Caco-2 (cell line): ENCODE measurements at regions not wholly inside any gene's neighbourhood (a gene's known extent, or its start where the extent isn't known, plus 50 kb on each side); places are given as distances from the start of the nearest gene placed in this dataset.

Experiments
- BruUV-seq: library from RNA; stranded (reverse); fragments of 400-500 nt; replicated peaks from 2 replicates; lab custom pipeline; 2021; lab: Mats Ljungman, UMichigan
- CTCF ChIA-PET: fragments of 300-600 bp; sonication (Branson Sonifier 250); formaldehyde crosslinking; loops from one replicate; lab custom pipeline; 2022; ENCODE audit warnings: antibody characterized with exemption; lab: Charles Lee
- POLR2A ChIA-PET: fragments of 300-600 bp; sonication (Branson Sonifier 250); formaldehyde crosslinking; loops from one replicate; lab custom pipeline; 2022; ENCODE audit warnings: antibody characterized with exemption; lab: Charles Lee
- DNase-seq, 2 experiments: peaks; one replicate each; pipeline versions ENCODE4 v3.0.0 to v3.0.0-alpha.2; 2020 to 2022
- H3K27me3 ChIP-seq: replicated peaks from 2 replicates; pipeline ENCODE4 v1.6.0; 2011; ENCODE audit warnings: low read length; ENCODE audit not compliant: control insufficient read depth, insufficient read depth
- H3K36me3 ChIP-seq: 2 replicates; pipeline ENCODE4 v1.5.1; 2011; ENCODE audit warnings: low read length; ENCODE audit not compliant: control insufficient read depth, insufficient read depth
- H3K4me1 ChIP-seq: fragments of 250-450 bp; sonication (Bioruptor Pico); 2 replicates; pipeline ENCODE4 v1.5.1; 2020; ENCODE audit warnings: mild to moderate bottlenecking
- H3K4me3 ChIP-seq: 2 replicates; pipeline ENCODE4 v1.5.1; 2011; ENCODE audit warnings: low read depth, mild to moderate bottlenecking, control low read depth, low read length
- H3K9me3 ChIP-seq: fragments of 250-450 bp; sonication (Bioruptor Pico); 2 replicates; pipeline ENCODE4 v1.5.1; 2020; ENCODE audit warnings: mild to moderate bottlenecking, moderate library complexity
- H3K27ac Mint-ChIP-seq: one replicate; pipeline ENCODE4 v1.8.0; 2022; ENCODE audit warnings: mixed read lengths; ENCODE audit not compliant: unreplicated experiment
- H3K27me3 Mint-ChIP-seq: one replicate; pipeline ENCODE4 v1.8.0; 2022; ENCODE audit warnings: mixed read lengths; ENCODE audit not compliant: insufficient read depth, unreplicated experiment
- H3K36me3 Mint-ChIP-seq: one replicate; pipeline ENCODE4 v1.8.0; 2022; ENCODE audit warnings: mild to moderate bottlenecking, mixed read lengths; ENCODE audit not compliant: insufficient read depth, unreplicated experiment
- H3K4me1 Mint-ChIP-seq: one replicate; pipeline ENCODE4 v1.8.0; 2022; ENCODE audit warnings: low read depth, mixed read lengths; ENCODE audit not compliant: unreplicated experiment
- H3K4me3 Mint-ChIP-seq: one replicate; pipeline ENCODE4 v1.8.0; 2022; ENCODE audit warnings: mild to moderate bottlenecking, moderate library complexity, mixed read lengths; ENCODE audit not compliant: unreplicated experiment
- H3K9me3 Mint-ChIP-seq: one replicate; pipeline ENCODE4 v1.8.0; 2022; ENCODE audit warnings: mixed read lengths; ENCODE audit not compliant: unreplicated experiment
- intact Hi-C: fragments of 100-400 bp; cut with micrococcal nuclease; formaldehyde crosslinking; loops from one replicate; pipeline ENCODE4 v1.10.0; 2022; ENCODE audit not compliant: unreplicated experiment
- TF ChIP-seq, protein P1 (sequence below), 2 experiments: fragments of 200-600 bp in 1 of 2; IDR thresholded peaks; 1 replicate in 1 of 2; 2 replicates in 1 of 2; pipeline versions ENCODE4 v1.5.1 to v1.8.0; 2011 to 2022; ENCODE audit warnings: antibody characterized with exemption in 1 of 2, control low read depth in 1 of 2, inconsistent platforms in 1 of 2, low read depth in 1 of 2, low read length in 1 of 2, mild to moderate bottlenecking in 1 of 2, moderate library complexity in 1 of 2; ENCODE audit not compliant: insufficient read depth in 1 of 2, severe bottlenecking in 1 of 2, unreplicated experiment in 1 of 2

DNA sequence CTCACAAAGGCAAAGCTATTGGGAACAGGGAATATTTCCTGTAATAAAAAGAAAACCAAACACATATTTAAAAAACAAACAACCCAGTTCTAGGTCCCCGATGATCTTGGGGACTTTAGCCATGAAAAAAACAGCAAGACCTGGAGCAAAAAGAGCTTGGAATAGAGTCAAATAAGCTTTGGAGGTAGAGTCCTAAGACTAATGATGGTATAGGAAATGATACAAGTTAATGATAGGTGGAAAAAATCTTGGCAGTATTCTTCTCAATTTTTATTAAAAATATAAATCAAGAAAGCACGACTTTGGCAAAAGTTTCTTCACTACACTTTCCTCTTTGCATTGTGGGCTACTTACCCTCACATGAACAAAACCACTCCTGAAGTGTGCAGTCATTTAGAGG is 481.5 kb downstream of the EBF1 start:
- no peaks in the 10 kb centered on the region for H3K4me1 ChIP-seq
- ChIA-PET POLR2A (no interaction called here), CTCF (no interaction called here)
- H3K9me3 ChIP-seq = no peaks in the 10 kb centered on the region; the same call in 1 of the 2 replicates
- H3K9me3 Mint-ChIP-seq = no peaks in the 10 kb centered on the region
- H3K27ac Mint-ChIP-seq = no peak overlapping the region
- no peaks in the 10 kb centered on the region for H3K36me3 ChIP-seq
- TF ChIP-seq, protein P1, sequence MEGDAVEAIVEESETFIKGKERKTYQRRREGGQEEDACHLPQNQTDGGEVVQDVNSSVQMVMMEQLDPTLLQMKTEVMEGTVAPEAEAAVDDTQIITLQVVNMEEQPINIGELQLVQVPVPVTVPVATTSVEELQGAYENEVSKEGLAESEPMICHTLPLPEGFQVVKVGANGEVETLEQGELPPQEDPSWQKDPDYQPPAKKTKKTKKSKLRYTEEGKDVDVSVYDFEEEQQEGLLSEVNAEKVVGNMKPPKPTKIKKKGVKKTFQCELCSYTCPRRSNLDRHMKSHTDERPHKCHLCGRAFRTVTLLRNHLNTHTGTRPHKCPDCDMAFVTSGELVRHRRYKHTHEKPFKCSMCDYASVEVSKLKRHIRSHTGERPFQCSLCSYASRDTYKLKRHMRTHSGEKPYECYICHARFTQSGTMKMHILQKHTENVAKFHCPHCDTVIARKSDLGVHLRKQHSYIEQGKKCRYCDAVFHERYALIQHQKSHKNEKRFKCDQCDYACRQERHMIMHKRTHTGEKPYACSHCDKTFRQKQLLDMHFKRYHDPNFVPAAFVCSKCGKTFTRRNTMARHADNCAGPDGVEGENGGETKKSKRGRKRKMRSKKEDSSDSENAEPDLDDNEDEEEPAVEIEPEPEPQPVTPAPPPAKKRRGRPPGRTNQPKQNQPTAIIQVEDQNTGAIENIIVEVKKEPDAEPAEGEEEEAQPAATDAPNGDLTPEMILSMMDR (IDR thresholded peaks at IDR 0.05; ENCODE audit: insufficient read depth in 1 of 2, low read depth in 1 of 2, low read length in 1 of 2, severe bottlenecking in 1 of 2, unreplicated experiment in 1 of 2) = no peak
- H3K4me3 Mint-ChIP-seq = no peak overlapping the region
- H3K4me3 ChIP-seq = no peak overlapping the region
- no peak for DNase-seq
- no peaks in the 10 kb centered on the region for H3K27me3 ChIP-seq
- no peaks in the 10 kb centered on the region for H3K36me3 Mint-ChIP-seq
- no TSS peak for BruUV-seq
- intact Hi-C loops = no loop called here
- H3K4me1 Mint-ChIP-seq = no peaks in the 10 kb centered on the region
- peaks cover 3% of the 10 kb centered on the region for H3K27me3 Mint-ChIP-seq

DNA sequence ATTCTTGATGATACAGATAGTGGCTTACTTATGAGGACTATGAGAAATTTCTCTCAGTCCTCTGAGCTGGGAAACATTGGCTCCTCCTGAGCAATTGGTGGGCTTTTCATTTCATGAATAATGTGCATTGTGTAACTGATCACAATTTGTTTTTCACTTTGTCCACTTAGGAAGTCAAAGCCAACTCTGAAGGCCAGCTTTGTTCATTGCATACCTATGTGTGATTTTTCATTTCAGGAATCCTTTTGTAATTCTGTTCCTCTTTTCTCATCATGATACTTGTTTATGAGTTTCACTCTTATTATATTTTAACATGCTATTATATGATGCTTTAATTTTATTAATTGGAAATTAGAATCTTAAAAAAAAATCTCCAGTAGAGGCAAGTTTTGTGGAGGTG is 483.0 kb downstream of the EBF1 start:
- CTCF ChIA-PET = no interaction called here
- no TSS peak for BruUV-seq
- no peaks in the 10 kb centered on the region for H3K36me3 ChIP-seq
- POLR2A ChIA-PET = no interaction called here
- Mint-ChIP-seq H3K27me3 (peaks cover 3% of the 10 kb centered on the region), H3K27ac (no peak overlapping the region), H3K36me3 (no peaks in the 10 kb centered on the region), H3K4me3 (no peak overlapping the region), H3K9me3 (no peaks in the 10 kb centered on the region), H3K4me1 (no peaks in the 10 kb centered on the region)
- H3K4me1 ChIP-seq = no peaks in the 10 kb centered on the region
- H3K4me3 ChIP-seq = no peak overlapping the region
- TF ChIP-seq, protein P1 (IDR thresholded peaks at IDR 0.05; ENCODE audit: insufficient read depth in 1 of 2, low read depth in 1 of 2, low read length in 1 of 2, severe bottlenecking in 1 of 2, unreplicated experiment in 1 of 2) = no peak
- H3K9me3 ChIP-seq = no peaks in the 10 kb centered on the region
- DNase-seq = no peak
- no peaks in the 10 kb centered on the region for H3K27me3 ChIP-seq
- intact Hi-C loops = no loop called here

DNA sequence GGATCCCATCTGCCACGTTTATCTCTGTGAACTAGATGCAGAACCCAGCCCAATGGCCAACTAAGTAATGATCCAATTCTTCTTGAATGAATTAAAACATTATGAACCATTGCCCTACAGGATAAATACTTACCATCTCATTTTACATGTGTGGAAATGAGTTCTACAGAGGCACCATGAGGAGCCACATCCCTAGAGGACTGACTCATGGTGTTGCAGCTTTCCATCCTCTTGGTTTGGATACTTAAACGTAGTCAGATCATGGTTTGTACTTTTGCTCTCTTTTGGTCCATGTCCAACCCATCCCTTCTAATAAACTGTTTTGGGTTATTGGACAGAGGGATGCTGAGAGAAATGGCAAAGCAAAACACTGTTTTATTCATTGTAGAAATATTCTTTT is 484.8 kb downstream of the EBF1 start:
- Histone ChIP-seq H3K9me3 (no peaks in the 10 kb centered on the region), H3K27me3 (no peaks in the 10 kb centered on the region), H3K4me1 (no peaks in the 10 kb centered on the region), H3K36me3 (no peaks in the 10 kb centered on the region), H3K4me3 (no peak overlapping the region)
- BruUV-seq = no TSS peak
- ChIA-PET POLR2A (no interaction called here), CTCF (no interaction called here)
- DNase-seq = no peak
- H3K4me1 Mint-ChIP-seq = no peaks in the 10 kb centered on the region
- intact Hi-C loops = no loop called here
- no peaks in the 10 kb centered on the region for H3K9me3 Mint-ChIP-seq
- H3K36me3 Mint-ChIP-seq = no peaks in the 10 kb centered on the region
- H3K4me3 Mint-ChIP-seq = no peak overlapping the region
- H3K27me3 Mint-ChIP-seq = peaks cover 4% of the 10 kb centered on the region
- no peak overlapping the region for H3K27ac Mint-ChIP-seq
- TF ChIP-seq, protein P1 (IDR thresholded peaks at IDR 0.05; ENCODE audit: insufficient read depth in 1 of 2, low read depth in 1 of 2, low read length in 1 of 2, severe bottlenecking in 1 of 2, unreplicated experiment in 1 of 2) = no peak
